ENCODE measurements at regions not wholly inside any gene's neighbourhood (a gene's known extent, or its start where the extent isn't known, plus 50 kb on each side); places are given as distances from the start of the nearest gene placed in this dataset.

GRCh38 chr21:41031701-41032220 lies 136.2 kb upstream of the BACE2 start:
- no peaks in the 10 kb centered on the region for H3K36me3 ChIP-seq (ENCODE audit: control insufficient read depth in 1 of 2, insufficient read depth in 2 of 2, low read length in 2 of 2)
- H3K27ac ChIP-seq (ENCODE audit: low read depth, low read length) = no peak overlapping the region
- H3K9ac ChIP-seq (ENCODE audit: low read depth in 1 of 2, low read length in 2 of 2) = no peak overlapping the region
- no peaks in the 10 kb centered on the region for H3K27me3 ChIP-seq (ENCODE audit: control insufficient read depth in 1 of 2, insufficient read depth in 2 of 2, low read length in 2 of 2)
- no peaks in the 10 kb centered on the region for H3K4me1 ChIP-seq (ENCODE audit: control insufficient read depth in 1 of 2, insufficient read depth in 2 of 2, low read length in 2 of 2)
- H3K9me3 ChIP-seq (ENCODE audit: control insufficient read depth in 1 of 2, low read length in 2 of 2) = no peaks in the 10 kb centered on the region
- no peak overlapping the region for H3K4me3 ChIP-seq (ENCODE audit: low read depth in 1 of 2, low read length in 2 of 2)

DNA sequence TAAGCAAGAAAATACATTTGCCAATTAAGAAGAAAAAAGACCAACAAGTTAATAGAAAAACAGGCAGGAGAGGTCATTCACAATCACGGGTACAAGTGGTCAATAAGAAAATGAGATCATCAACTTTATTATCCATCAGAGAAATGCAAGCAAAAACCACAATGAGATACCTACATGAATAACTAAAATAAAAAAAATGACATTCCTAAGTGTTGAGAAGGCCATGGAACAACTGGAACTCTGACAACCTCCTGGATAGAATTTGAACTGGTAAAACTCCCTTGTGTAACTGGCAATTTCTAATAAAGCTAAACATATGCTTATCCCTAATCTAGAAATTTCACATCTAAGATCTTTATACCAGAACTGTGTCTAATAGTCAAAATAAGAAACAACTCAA lies 135.4 kb upstream of the BACE2 start:
- H3K36me3 ChIP-seq (ENCODE audit: control insufficient read depth in 1 of 2, insufficient read depth in 2 of 2, low read length in 2 of 2) = no peaks in the 10 kb centered on the region
- no peaks in the 10 kb centered on the region for H3K4me1 ChIP-seq (ENCODE audit: control insufficient read depth in 1 of 2, insufficient read depth in 2 of 2, low read length in 2 of 2)
- no peaks in the 10 kb centered on the region for H3K9me3 ChIP-seq (ENCODE audit: control insufficient read depth in 1 of 2, low read length in 2 of 2)
- no peak overlapping the region for H3K4me3 ChIP-seq (ENCODE audit: low read depth in 1 of 2, low read length in 2 of 2)
- no peak overlapping the region for H3K9ac ChIP-seq (ENCODE audit: low read depth in 1 of 2, low read length in 2 of 2)
- no peak overlapping the region for H3K27ac ChIP-seq (ENCODE audit: low read depth, low read length)
- H3K27me3 ChIP-seq (ENCODE audit: control insufficient read depth in 1 of 2, insufficient read depth in 2 of 2, low read length in 2 of 2) = no peaks in the 10 kb centered on the region

- Histone ChIP-seq H3K27ac (ENCODE audit: low read depth, low read length) (no peak overlapping the region), H3K9ac (ENCODE audit: low read depth in 1 of 2, low read length in 2 of 2) (no peak overlapping the region), H3K4me3 (ENCODE audit: low read depth in 1 of 2, low read length in 2 of 2) (no peak overlapping the region), H3K9me3 (ENCODE audit: control insufficient read depth in 1 of 2, low read length in 2 of 2) (no peaks in the 10 kb centered on the region), H3K36me3 (ENCODE audit: control insufficient read depth in 1 of 2, insufficient read depth in 2 of 2, low read length in 2 of 2) (no peaks in the 10 kb centered on the region), H3K27me3 (ENCODE audit: control insufficient read depth in 1 of 2, insufficient read depth in 2 of 2, low read length in 2 of 2) (no peaks in the 10 kb centered on the region), H3K4me1 (ENCODE audit: control insufficient read depth in 1 of 2, insufficient read depth in 2 of 2, low read length in 2 of 2) (no peaks in the 10 kb centered on the region)
Observed at GRCh38 chr21:41037212-41037611, 130.7 kb upstream of the BACE2 start.

- Histone ChIP-seq H3K9ac (ENCODE audit: low read depth in 1 of 2, low read length in 2 of 2) (no peak overlapping the region), H3K27ac (ENCODE audit: low read depth, low read length) (no peak overlapping the region), H3K4me1 (ENCODE audit: control insufficient read depth in 1 of 2, insufficient read depth in 2 of 2, low read length in 2 of 2) (no peaks in the 10 kb centered on the region)
Observed at GRCh38 chr21:41037936-41038335, 130.0 kb upstream of the BACE2 start.

DNA sequence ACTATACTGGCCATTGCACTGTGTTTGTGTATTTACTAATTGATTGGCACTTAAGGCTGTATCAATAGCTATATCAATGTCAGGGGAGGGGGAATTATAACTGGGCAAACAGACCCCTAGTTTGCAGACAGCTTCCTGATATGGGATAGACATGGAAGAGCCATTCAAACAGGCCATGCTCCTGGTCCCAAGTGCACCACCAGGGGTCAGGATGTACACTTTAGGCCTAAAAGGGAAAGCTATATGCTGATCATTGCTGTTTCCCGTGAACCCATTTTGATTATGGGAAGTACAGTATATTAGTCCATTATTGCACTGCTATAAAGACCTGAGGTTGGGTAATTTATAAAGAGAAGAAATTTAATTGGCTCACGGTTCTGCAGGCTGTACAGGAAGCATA lies 124.9 kb upstream of the BACE2 start:
- Histone ChIP-seq H3K4me3 (ENCODE audit: low read depth in 1 of 2, low read length in 2 of 2) (no peak overlapping the region), H3K27ac (ENCODE audit: low read depth, low read length) (no peak overlapping the region), H3K4me1 (ENCODE audit: control insufficient read depth in 1 of 2, insufficient read depth in 2 of 2, low read length in 2 of 2) (no peaks in the 10 kb centered on the region), H3K27me3 (ENCODE audit: control insufficient read depth in 1 of 2, insufficient read depth in 2 of 2, low read length in 2 of 2) (no peaks in the 10 kb centered on the region), H3K36me3 (ENCODE audit: control insufficient read depth in 1 of 2, insufficient read depth in 2 of 2, low read length in 2 of 2) (no peaks in the 10 kb centered on the region), H3K9ac (ENCODE audit: low read depth in 1 of 2, low read length in 2 of 2) (no peak overlapping the region), H3K9me3 (ENCODE audit: control insufficient read depth in 1 of 2, low read length in 2 of 2) (no peaks in the 10 kb centered on the region)

More at GRCh38 chr21:41037936-41038335, 130.0 kb upstream of the BACE2 start:
- Histone ChIP-seq H3K36me3 (ENCODE audit: control insufficient read depth in 1 of 2, insufficient read depth in 2 of 2, low read length in 2 of 2) (no peaks in the 10 kb centered on the region), H3K9me3 (ENCODE audit: control insufficient read depth in 1 of 2, low read length in 2 of 2) (no peaks in the 10 kb centered on the region), H3K4me3 (ENCODE audit: low read depth in 1 of 2, low read length in 2 of 2) (no peak overlapping the region), H3K27me3 (ENCODE audit: control insufficient read depth in 1 of 2, insufficient read depth in 2 of 2, low read length in 2 of 2) (no peaks in the 10 kb centered on the region)

- Histone ChIP-seq H3K4me3 (ENCODE audit: low read depth in 1 of 2, low read length in 2 of 2) (peak overlapping the region in 1 of 2 donors; percentile 36), H3K36me3 (ENCODE audit: control insufficient read depth in 1 of 2, insufficient read depth in 2 of 2, low read length in 2 of 2) (no peaks in the 10 kb centered on the region), H3K27ac (ENCODE audit: low read depth, low read length) (no peak overlapping the region), H3K27me3 (ENCODE audit: control insufficient read depth in 1 of 2, insufficient read depth in 2 of 2, low read length in 2 of 2) (no peaks in the 10 kb centered on the region), H3K9me3 (ENCODE audit: control insufficient read depth in 1 of 2, low read length in 2 of 2) (no peaks in the 10 kb centered on the region), H3K4me1 (ENCODE audit: control insufficient read depth in 1 of 2, insufficient read depth in 2 of 2, low read length in 2 of 2) (no peaks in the 10 kb centered on the region), H3K9ac (ENCODE audit: low read depth in 1 of 2, low read length in 2 of 2) (no peak overlapping the region)
Observed at GRCh38 chr21:41045534-41046268, 122.3 kb upstream of the BACE2 start.

- no peaks in the 10 kb centered on the region for H3K36me3 ChIP-seq (ENCODE audit: control insufficient read depth in 1 of 2, insufficient read depth in 2 of 2, low read length in 2 of 2)
- no peak overlapping the region for H3K4me3 ChIP-seq (ENCODE audit: low read depth in 1 of 2, low read length in 2 of 2)
- H3K9ac ChIP-seq (ENCODE audit: low read depth in 1 of 2, low read length in 2 of 2) = no peak overlapping the region
- H3K27me3 ChIP-seq (ENCODE audit: control insufficient read depth in 1 of 2, insufficient read depth in 2 of 2, low read length in 2 of 2) = no peaks in the 10 kb centered on the region
- H3K27ac ChIP-seq (ENCODE audit: low read depth, low read length) = no peak overlapping the region
- H3K9me3 ChIP-seq (ENCODE audit: control insufficient read depth in 1 of 2, low read length in 2 of 2) = no peaks in the 10 kb centered on the region
- H3K4me1 ChIP-seq (ENCODE audit: control insufficient read depth in 1 of 2, insufficient read depth in 2 of 2, low read length in 2 of 2) = no peaks in the 10 kb centered on the region
Observed at GRCh38 chr21:41048145-41048544, 119.8 kb upstream of the BACE2 start.

- Histone ChIP-seq H3K27me3 (ENCODE audit: control insufficient read depth in 1 of 2, insufficient read depth in 2 of 2, low read length in 2 of 2) (no peaks in the 10 kb centered on the region), H3K36me3 (ENCODE audit: control insufficient read depth in 1 of 2, insufficient read depth in 2 of 2, low read length in 2 of 2) (no peaks in the 10 kb centered on the region), H3K4me3 (ENCODE audit: low read depth in 1 of 2, low read length in 2 of 2) (no peak overlapping the region), H3K9ac (ENCODE audit: low read depth in 1 of 2, low read length in 2 of 2) (no peak overlapping the region), H3K9me3 (ENCODE audit: control insufficient read depth in 1 of 2, low read length in 2 of 2) (no peaks in the 10 kb centered on the region), H3K4me1 (ENCODE audit: control insufficient read depth in 1 of 2, insufficient read depth in 2 of 2, low read length in 2 of 2) (no peaks in the 10 kb centered on the region), H3K27ac (ENCODE audit: low read depth, low read length) (no peak overlapping the region)
Observed at GRCh38 chr21:41048623-41049022, 119.3 kb upstream of the BACE2 start.

- H3K9me3 ChIP-seq (ENCODE audit: control insufficient read depth in 1 of 2, low read length in 2 of 2) = no peaks in the 10 kb centered on the region
- no peaks in the 10 kb centered on the region for H3K4me1 ChIP-seq (ENCODE audit: control insufficient read depth in 1 of 2, insufficient read depth in 2 of 2, low read length in 2 of 2)
- H3K36me3 ChIP-seq (ENCODE audit: control insufficient read depth in 1 of 2, insufficient read depth in 2 of 2, low read length in 2 of 2) = no peaks in the 10 kb centered on the region
- no peak overlapping the region for H3K4me3 ChIP-seq (ENCODE audit: low read depth in 1 of 2, low read length in 2 of 2)
- no peak overlapping the region for H3K9ac ChIP-seq (ENCODE audit: low read depth in 1 of 2, low read length in 2 of 2)
- H3K27ac ChIP-seq (ENCODE audit: low read depth, low read length) = no peak overlapping the region
- H3K27me3 ChIP-seq (ENCODE audit: control insufficient read depth in 1 of 2, insufficient read depth in 2 of 2, low read length in 2 of 2) = no peaks in the 10 kb centered on the region
Observed at GRCh38 chr21:41052820-41053555, 115.0 kb upstream of the BACE2 start.

DNA sequence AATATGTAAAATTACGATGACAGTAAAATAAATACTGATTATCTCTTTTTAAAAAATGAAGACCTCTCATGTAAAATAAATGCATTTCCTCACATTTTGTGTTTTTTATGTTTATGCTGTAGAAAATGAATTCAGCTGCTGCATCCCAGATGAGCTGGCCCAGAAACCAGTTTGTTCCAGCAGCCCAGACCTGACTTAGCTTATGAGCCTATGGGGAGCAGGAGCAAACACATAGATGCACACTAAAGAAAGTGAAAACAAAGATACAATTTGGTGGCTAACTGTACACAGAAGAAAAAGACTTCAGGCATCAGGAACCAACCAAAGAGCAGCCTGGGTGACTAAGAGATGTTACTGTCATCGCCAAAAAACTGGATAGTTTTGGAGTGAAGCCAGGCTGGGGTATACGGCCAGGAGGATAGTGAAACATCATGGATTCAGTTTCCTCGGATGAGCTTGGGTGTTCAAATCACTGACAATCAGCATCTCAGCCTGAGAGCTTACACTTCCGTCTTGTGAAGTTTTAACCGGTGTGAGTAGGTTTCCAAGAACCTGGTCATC lies 113.9 kb upstream of the BACE2 start:
- Histone ChIP-seq H3K4me3 (ENCODE audit: low read depth in 1 of 2, low read length in 2 of 2) (no peak overlapping the region), H3K36me3 (ENCODE audit: control insufficient read depth in 1 of 2, insufficient read depth in 2 of 2, low read length in 2 of 2) (no peaks in the 10 kb centered on the region), H3K4me1 (ENCODE audit: control insufficient read depth in 1 of 2, insufficient read depth in 2 of 2, low read length in 2 of 2) (no peaks in the 10 kb centered on the region), H3K9ac (ENCODE audit: low read depth in 1 of 2, low read length in 2 of 2) (no peak overlapping the region), H3K27ac (ENCODE audit: low read depth, low read length) (no peak overlapping the region), H3K27me3 (ENCODE audit: control insufficient read depth in 1 of 2, insufficient read depth in 2 of 2, low read length in 2 of 2) (no peaks in the 10 kb centered on the region), H3K9me3 (ENCODE audit: control insufficient read depth in 1 of 2, low read length in 2 of 2) (no peaks in the 10 kb centered on the region)
